DOHH2 (cell line): ENCODE measurements at regions not wholly inside any gene's neighbourhood (a gene's known extent, or its start where the extent isn't known, plus 50 kb on each side); places are given as distances from the start of the nearest gene placed in this dataset.
"Not testable (repeated sequence)": the region's sequence is repeated elsewhere in the genome, so short reads cannot be mapped to it uniquely, and the experiment has no call there.

Experiments
- H3F3A ChIP-seq: fragments of 200-600 bp; sonication (generic), shearing (Covaris generic); 2 replicates; pipeline ENCODE4 v1.6.0; 2016; ENCODE audit warnings: antibody characterized with exemption, mild to moderate bottlenecking; ENCODE audit not compliant: control insufficient read depth, insufficient read depth
- H3K27ac ChIP-seq: fragments of 200-600 bp; sonication (generic); 2 replicates; pipeline ENCODE4 v1.5.1; 2014; ENCODE audit warnings: low read depth, mild to moderate bottlenecking, low read length, moderate library complexity
- H3K27me3 ChIP-seq: fragments of 200-600 bp; sonication (generic); 2 replicates; pipeline ENCODE4 v1.6.1; 2014; ENCODE audit warnings: mild to moderate bottlenecking, low read length, mixed read lengths; ENCODE audit not compliant: control insufficient read depth
- H3K36me3 ChIP-seq: fragments of 200-600 bp; sonication (generic); 2 replicates; pipeline ENCODE4 v1.6.1; 2014; ENCODE audit warnings: mild to moderate bottlenecking, low read length, moderate library complexity, mixed read lengths; ENCODE audit not compliant: control insufficient read depth
- H3K4me1 ChIP-seq: fragments of 200-600 bp; sonication (generic); 2 replicates; pipeline ENCODE4 v1.6.1; 2014; ENCODE audit warnings: mild to moderate bottlenecking, low read length, mixed read lengths; ENCODE audit not compliant: control insufficient read depth
- H3K4me2 ChIP-seq: fragments of 200-600 bp; sonication (generic); 2 replicates; pipeline ENCODE4 v1.6.0; 2014; ENCODE audit warnings: mild to moderate bottlenecking, low read length, moderate library complexity
- H3K4me3 ChIP-seq: fragments of 200-600 bp; sonication (generic); 2 replicates; pipeline ENCODE4 v1.5.1; 2014; ENCODE audit warnings: mild to moderate bottlenecking, low read length, mixed read lengths
- H3K79me2 ChIP-seq: fragments of 200-600 bp; sonication (generic); 2 replicates; pipeline ENCODE4 v1.6.1; 2014; ENCODE audit warnings: mild to moderate bottlenecking, low read length, mixed read lengths; ENCODE audit not compliant: control insufficient read depth
- H3K9me2 ChIP-seq: fragments of 200-600 bp; sonication (generic); replicated peaks from 2 replicates; pipeline ENCODE4 v1.6.1; 2014; ENCODE audit warnings: mild to moderate bottlenecking, low read length, mixed read lengths; ENCODE audit not compliant: control insufficient read depth
- H3K9me3 ChIP-seq: fragments of 200-600 bp; sonication (generic); 2 replicates; pipeline ENCODE4 v1.6.1; 2014; ENCODE audit warnings: antibody characterized with exemption, low read length, mixed read lengths; ENCODE audit not compliant: control insufficient read depth, insufficient read depth
- H4K20me1 ChIP-seq: fragments of 200-600 bp; sonication (generic); 2 replicates; pipeline ENCODE4 v1.6.0; 2014; ENCODE audit warnings: low read depth, mild to moderate bottlenecking, antibody characterized with exemption, low read length, moderate library complexity; ENCODE audit not compliant: control insufficient read depth, insufficient read depth

GRCh38 chr1:146645978-146646604 lies 292.0 kb upstream of the NBPF12 start:
- H3K36me3 ChIP-seq, H3K27ac ChIP-seq, H3K4me1 ChIP-seq, H3K27me3 ChIP-seq, H3F3A ChIP-seq, H3K9me2 ChIP-seq, H3K9me3 ChIP-seq, H4K20me1 ChIP-seq, H3K79me2 ChIP-seq, H3K4me3 ChIP-seq, H3K4me2 ChIP-seq: not testable (repeated sequence)

DNA sequence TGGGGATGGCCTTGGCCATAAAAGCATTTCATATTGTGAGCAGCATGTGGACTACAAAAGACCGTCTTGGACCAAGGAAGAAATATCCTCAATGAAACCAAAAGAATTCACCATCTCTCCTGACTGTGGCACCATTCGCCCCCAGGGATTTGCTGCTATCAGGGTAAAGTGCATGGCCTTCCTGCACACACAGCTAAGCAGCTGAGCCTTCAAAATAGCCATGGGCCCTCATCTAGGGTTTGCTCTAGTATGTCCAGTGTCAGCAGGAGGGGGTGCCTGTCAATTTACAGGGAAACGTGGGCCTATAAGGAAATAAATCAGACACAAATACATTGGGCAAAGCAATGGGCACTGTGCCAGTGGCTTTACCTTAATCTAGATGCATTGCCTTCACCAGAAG lies 296.6 kb upstream of the NBPF12 start:
- not testable (repeated sequence) for H3K4me1 ChIP-seq, H3K9me2 ChIP-seq, H3K4me3 ChIP-seq, H3F3A ChIP-seq, H3K27ac ChIP-seq, H4K20me1 ChIP-seq, H3K27me3 ChIP-seq, H3K9me3 ChIP-seq, H3K36me3 ChIP-seq, H3K4me2 ChIP-seq, H3K79me2 ChIP-seq

DNA sequence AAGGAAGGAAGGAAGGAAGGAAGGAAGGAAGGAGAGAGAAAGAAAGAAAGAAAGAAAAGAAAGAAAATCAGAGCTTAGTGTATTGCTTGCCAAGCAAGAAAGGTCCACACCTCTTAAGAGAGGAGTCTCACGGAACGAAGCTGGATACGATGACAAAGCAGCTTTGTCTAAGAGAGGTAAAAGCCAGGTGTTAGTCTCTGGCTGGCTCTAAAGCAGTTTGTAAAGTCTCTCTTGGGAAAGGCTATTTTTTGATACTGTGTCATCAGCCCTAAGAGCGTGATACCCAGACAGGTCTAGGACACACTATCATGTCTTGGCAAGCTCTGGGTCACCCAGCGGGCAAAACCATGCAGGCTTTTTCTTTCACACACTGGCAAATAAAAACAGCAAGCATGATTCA lies 297.5 kb upstream of the NBPF12 start:
- not testable (repeated sequence) for H3K79me2 ChIP-seq

GRCh38 chr1:146630302-146630701 lies 307.8 kb upstream of the NBPF12 start:
- not testable (repeated sequence) for H3F3A ChIP-seq, H3K9me2 ChIP-seq, H4K20me1 ChIP-seq, H3K36me3 ChIP-seq, H3K4me3 ChIP-seq, H3K79me2 ChIP-seq, H3K27me3 ChIP-seq, H3K4me1 ChIP-seq, H3K27ac ChIP-seq, H3K4me2 ChIP-seq, H3K9me3 ChIP-seq

More for the DNA sequence above, 297.5 kb upstream of the NBPF12 start:
- H3K27ac ChIP-seq, H3K27me3 ChIP-seq, H3F3A ChIP-seq, H3K4me1 ChIP-seq, H3K9me3 ChIP-seq, H3K36me3 ChIP-seq, H3K4me3 ChIP-seq, H3K4me2 ChIP-seq, H4K20me1 ChIP-seq, H3K9me2 ChIP-seq: not testable (repeated sequence)

DNA sequence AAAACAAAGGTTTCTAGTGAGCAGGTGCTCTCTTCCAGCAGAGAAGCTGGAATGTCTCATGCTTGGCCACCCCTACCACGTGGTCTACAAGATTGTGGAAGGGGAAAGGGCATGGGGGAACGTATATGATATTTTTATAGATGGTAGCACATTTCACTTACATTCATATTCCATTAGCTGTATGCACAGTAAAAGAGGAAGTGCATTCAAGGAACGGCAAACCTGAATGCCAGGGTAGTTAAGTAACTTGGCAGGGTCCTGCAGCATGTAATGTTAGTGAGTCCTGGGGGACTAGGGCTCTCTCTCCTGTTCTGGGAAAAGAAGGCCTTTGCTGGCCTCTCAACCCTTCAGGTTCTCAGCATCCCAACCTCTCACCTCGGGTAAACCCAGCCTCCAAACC lies 319.5 kb upstream of the NBPF12 start:
- not testable (repeated sequence) for H3K36me3 ChIP-seq, H3K27ac ChIP-seq, H3K4me2 ChIP-seq, H3K9me3 ChIP-seq, H3K9me2 ChIP-seq, H3K4me3 ChIP-seq, H3F3A ChIP-seq, H4K20me1 ChIP-seq, H3K4me1 ChIP-seq, H3K27me3 ChIP-seq, H3K79me2 ChIP-seq

DNA sequence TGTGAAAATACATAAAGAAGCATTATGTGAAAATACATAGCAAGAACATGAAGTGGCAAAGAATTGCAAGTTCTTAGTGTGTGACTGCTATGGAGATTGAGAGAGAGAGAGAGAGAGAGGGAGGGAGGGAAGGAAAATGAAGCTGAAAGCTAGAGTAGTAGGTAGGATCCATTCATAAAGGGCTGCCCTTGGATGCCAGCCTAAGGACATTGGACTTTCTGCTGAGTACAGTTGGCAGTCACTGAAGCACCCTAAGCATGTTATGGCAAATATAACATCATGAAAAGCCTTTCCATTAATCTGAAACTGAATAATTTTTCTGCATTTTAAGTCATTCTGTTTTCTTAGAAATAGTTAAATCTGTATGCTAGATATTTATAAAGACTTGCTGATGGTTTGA lies 333.4 kb upstream of the NBPF12 start:
- not testable (repeated sequence) for H3F3A ChIP-seq, H3K4me3 ChIP-seq, H3K4me2 ChIP-seq, H3K79me2 ChIP-seq, H3K36me3 ChIP-seq, H3K27me3 ChIP-seq, H3K4me1 ChIP-seq, H3K9me3 ChIP-seq, H4K20me1 ChIP-seq, H3K9me2 ChIP-seq, H3K27ac ChIP-seq

DNA sequence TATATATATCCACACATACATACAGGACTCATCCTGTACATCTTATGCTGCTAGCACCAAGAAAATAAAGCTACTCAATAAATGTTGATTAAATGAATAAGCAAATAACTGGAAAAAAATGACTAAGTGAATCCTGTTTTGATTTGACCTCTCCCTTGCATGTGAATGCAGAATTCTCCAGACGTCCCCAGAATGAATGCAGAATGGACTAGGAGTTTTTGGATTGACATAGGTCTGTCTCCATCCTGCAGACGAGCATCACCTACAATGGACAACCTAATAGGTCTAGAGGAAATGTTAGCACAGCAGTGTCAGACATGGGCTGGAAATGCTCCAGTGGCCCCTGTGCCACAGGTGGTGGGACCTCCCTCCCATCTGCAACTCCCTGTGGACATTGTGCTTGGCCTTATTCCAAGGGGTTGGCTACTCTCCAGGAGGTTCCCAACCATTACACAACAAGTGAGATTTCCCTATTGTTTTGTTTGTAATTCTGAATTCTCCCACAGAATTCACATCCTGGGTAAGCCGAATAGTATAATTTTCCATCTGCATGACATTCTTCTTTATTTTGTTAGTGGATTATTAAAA lies 337.3 kb upstream of the NBPF12 start:
- not testable (repeated sequence) for H3F3A ChIP-seq, H3K27me3 ChIP-seq, H3K36me3 ChIP-seq, H3K79me2 ChIP-seq, H3K27ac ChIP-seq, H3K9me2 ChIP-seq, H3K4me1 ChIP-seq, H3K4me2 ChIP-seq, H3K9me3 ChIP-seq, H4K20me1 ChIP-seq, H3K4me3 ChIP-seq

- not testable (repeated sequence) for H3K4me3 ChIP-seq, H3F3A ChIP-seq, H4K20me1 ChIP-seq
Observed at GRCh38 chr1:146599906-146600305, 338.2 kb upstream of the NBPF12 start.

More at GRCh38 chr1:146599906-146600305, 338.2 kb upstream of the NBPF12 start:
- H3K4me2 ChIP-seq, H3K27ac ChIP-seq, H3K9me3 ChIP-seq, H3K36me3 ChIP-seq, H3K79me2 ChIP-seq, H3K27me3 ChIP-seq, H3K9me2 ChIP-seq, H3K4me1 ChIP-seq: not testable (repeated sequence)
